Liver (tissue), 8 donors: ENCODE measurements at regions not wholly inside any gene's neighbourhood (a gene's known extent, or its start where the extent isn't known, plus 50 kb on each side); places are given as distances from the start of the nearest gene placed in this dataset.

Source experiments
- DNase-seq: peaks from one replicate; pipeline ENCODE4 v3.0.0-alpha.2; 2017; ENCODE audit warnings: low spot score
- H3K27ac ChIP-seq, 2 donors: one replicate each; pipeline ENCODE4 v1.7.0; 2013; ENCODE audit warnings: inconsistent platforms in 2 of 2, low read length in 2 of 2, control low read depth in 1 of 2, low read depth in 1 of 2, mild to moderate bottlenecking in 1 of 2
- H3K27me3 ChIP-seq, 4 donors: one replicate each; pipeline versions ENCODE4 v1.6.1 to v1.7.0; 2013; ENCODE audit warnings: low read length in 3 of 4, inconsistent platforms in 1 of 4, mild to moderate bottlenecking in 1 of 4, moderate library complexity in 1 of 4; ENCODE audit not compliant: control insufficient read depth in 4 of 4, insufficient read depth in 4 of 4
- H3K36me3 ChIP-seq, 4 donors: one replicate each; pipeline versions ENCODE4 v1.6.1 to v1.7.0; 2013; ENCODE audit warnings: low read length in 3 of 4, mild to moderate bottlenecking in 3 of 4, low read depth in 1 of 4, moderate library complexity in 1 of 4; ENCODE audit not compliant: control insufficient read depth in 4 of 4, insufficient read depth in 3 of 4
- H3K4me1 ChIP-seq, 4 donors: one replicate each; pipeline versions ENCODE4 v1.6.1 to v1.7.0; 2013; ENCODE audit warnings: low read length in 3 of 4, mild to moderate bottlenecking in 3 of 4, moderate library complexity in 1 of 4; ENCODE audit not compliant: control insufficient read depth in 4 of 4, insufficient read depth in 4 of 4
- H3K4me3 ChIP-seq, 3 donors: one replicate each; pipeline versions ENCODE4 v1.6.1 to v1.7.0; 2013; ENCODE audit warnings: low read length in 3 of 3, control low read depth in 1 of 3, low read depth in 1 of 3, mild to moderate bottlenecking in 1 of 3
- H3K9ac ChIP-seq, 2 donors: one replicate each; pipeline ENCODE4 v1.7.0; 2013; ENCODE audit warnings: low read length in 2 of 2, mild to moderate bottlenecking in 2 of 2, moderate library complexity in 2 of 2, control low read depth in 1 of 2, low read depth in 1 of 2
- H3K9me3 ChIP-seq, 4 donors: one replicate each; pipeline versions ENCODE4 v1.6.1 to v1.7.0; 2013; ENCODE audit warnings: low read length in 3 of 4; ENCODE audit not compliant: control insufficient read depth in 4 of 4
- CTCF ChIP-seq: fragments of 150-350 bp; IDR thresholded peaks from 2 replicates; pipeline ENCODE4 v1.5.1; 2017; ENCODE audit warnings: improper control_type of control experiment, low read depth, low read length; ENCODE audit not compliant: missing input control
- EGR1 ChIP-seq, 2 donors: IDR thresholded peaks; 2 replicates each; pipeline ENCODE4 v1.6.1; 2016 to 2018; ENCODE audit warnings: antibody characterized with exemption in 2 of 2, low read depth in 2 of 2
- FOXA1 ChIP-seq: IDR thresholded peaks from 2 replicates; pipeline ENCODE4 v1.6.1; 2016; ENCODE audit warnings: antibody characterized with exemption
- FOXA2 ChIP-seq: IDR thresholded peaks from 2 replicates; pipeline ENCODE4 v1.6.1; 2016; ENCODE audit warnings: antibody characterized with exemption
- HNF4A ChIP-seq, 2 donors: conservative IDR thresholded peaks; 2 replicates each; pipeline ENCODE4 v1.6.1; 2016; ENCODE audit warnings: antibody characterized with exemption in 2 of 2, mild to moderate bottlenecking in 2 of 2
- HNF4G ChIP-seq: IDR thresholded peaks from 2 replicates; pipeline ENCODE4 v1.6.1; 2016; ENCODE audit warnings: antibody characterized with exemption
- JUND ChIP-seq, 2 donors: IDR thresholded peaks; 2 replicates each; pipeline ENCODE4 v1.6.1; 2016; ENCODE audit warnings: antibody characterized with exemption in 2 of 2
- NR2F2 ChIP-seq: IDR thresholded peaks from 2 replicates; pipeline ENCODE4 v1.6.1; 2016; ENCODE audit warnings: antibody characterized with exemption
- RAD21 ChIP-seq, 2 donors: IDR thresholded peaks; 2 replicates each; pipeline ENCODE4 v1.6.1; 2016; ENCODE audit warnings: antibody characterized with exemption in 2 of 2, mild to moderate bottlenecking in 2 of 2
- REST ChIP-seq: IDR thresholded peaks from 2 replicates; pipeline ENCODE4 v1.6.1; 2016; ENCODE audit warnings: antibody characterized with exemption, mild to moderate bottlenecking
- RXRA ChIP-seq, 2 donors: IDR thresholded peaks; 2 replicates each; pipeline ENCODE4 v1.6.1; 2017 to 2018; ENCODE audit warnings: antibody characterized with exemption in 2 of 2, mild to moderate bottlenecking in 1 of 2
- SP1 ChIP-seq: IDR thresholded peaks from 2 replicates; pipeline ENCODE4 v1.6.1; 2018; ENCODE audit warnings: antibody characterized with exemption, mild to moderate bottlenecking
- ZBTB33 ChIP-seq: IDR thresholded peaks from 2 replicates; pipeline ENCODE4 v1.6.1; 2016; ENCODE audit warnings: antibody characterized with exemption
- WGBS: extraction: QIAGEN DNeasy Blood & Tissue Kit; methylation state at CpG from one replicate; pipeline ENCODE4 v1.1.7; 2013; 5-methylcytosine and 5-hydroxymethylcytosine counted together
- TF ChIP-seq, protein P1 (sequence below): IDR thresholded peaks from 2 replicates; pipeline ENCODE4 v1.6.1; 2016; ENCODE audit warnings: antibody characterized with exemption
- donor health status: healthy.
- donor health status: healthy.
- donor health status: healthy.
- donor health status: healthy.
- donor health status: healthy.

- H3K9me3 ChIP-seq: no peaks in the 10 kb centered on the region
- H3K4me1 ChIP-seq: no peaks in the 10 kb centered on the region
- H3K27me3 ChIP-seq: no peaks in the 10 kb centered on the region
- H3K4me3 ChIP-seq: no peak overlapping the region
- DNase-seq: no peak
- H3K36me3 ChIP-seq: no peaks in the 10 kb centered on the region
- WGBS: 96% methylated on average over 11 of the region's 11 CpGs
- H3K9ac ChIP-seq: no peak overlapping the region
- H3K27ac ChIP-seq: no peak overlapping the region
- TF ChIP-seq JUND (IDR thresholded peaks at IDR 0.05) (no peak), RXRA (IDR thresholded peaks at IDR 0.05) (no peak), SP1 (no peak), NR2F2 (no peak), HNF4A (conservative IDR thresholded peaks at IDR 0.05) (no peak), ZBTB33 (no peak), HNF4G (no peak), REST (no peak), FOXA2 (no peak), CTCF (no peak), FOXA1 (no peak), EGR1 (IDR thresholded peaks at IDR 0.05; ENCODE audit: low read depth in 2 of 2) (no peak)
- TF ChIP-seq, protein P1, sequence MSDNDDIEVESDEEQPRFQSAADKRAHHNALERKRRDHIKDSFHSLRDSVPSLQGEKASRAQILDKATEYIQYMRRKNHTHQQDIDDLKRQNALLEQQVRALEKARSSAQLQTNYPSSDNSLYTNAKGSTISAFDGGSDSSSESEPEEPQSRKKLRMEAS: no peak
Measured at GRCh38 chr16:73185737-73186136, 137.8 kb upstream of the ZFHX3 start.

GRCh38 chr16:73183611-73184092 lies 135.7 kb upstream of the ZFHX3 start:
- no peaks in the 10 kb centered on the region for H3K4me1 ChIP-seq
- no peaks in the 10 kb centered on the region for H3K36me3 ChIP-seq
- H3K9ac ChIP-seq: no peak overlapping the region
- 72% methylated on average over 17 of the region's 17 CpGs for WGBS
- no peak overlapping the region for H3K27ac ChIP-seq
- H3K9me3 ChIP-seq: no peaks in the 10 kb centered on the region
- no peak for DNase-seq
- H3K4me3 ChIP-seq: no peak overlapping the region
- no peak for TF ChIP-seq CTCF
- TF ChIP-seq RAD21 (IDR thresholded peaks at IDR 0.05): peak in 1 of 2 donors; percentile 15
- TF ChIP-seq ZBTB33: no peak
- no peaks in the 10 kb centered on the region for H3K27me3 ChIP-seq
